CD4-positive, alpha-beta T cell treated with Interleukin-4 for 4 hours (primary cell): ENCODE measurements at regions not wholly inside any gene's neighbourhood (a gene's known extent, or its start where the extent isn't known, plus 50 kb on each side); places are given as distances from the start of the nearest gene placed in this dataset.
"Not testable (repeated sequence)": the region's sequence is repeated elsewhere in the genome, so short reads cannot be mapped to it uniquely, and the experiment has no call there.

Experiments
- DNase-seq: peaks from one replicate; pipeline ENCODE4 v3.0.0-alpha.2; 2020

DNA sequence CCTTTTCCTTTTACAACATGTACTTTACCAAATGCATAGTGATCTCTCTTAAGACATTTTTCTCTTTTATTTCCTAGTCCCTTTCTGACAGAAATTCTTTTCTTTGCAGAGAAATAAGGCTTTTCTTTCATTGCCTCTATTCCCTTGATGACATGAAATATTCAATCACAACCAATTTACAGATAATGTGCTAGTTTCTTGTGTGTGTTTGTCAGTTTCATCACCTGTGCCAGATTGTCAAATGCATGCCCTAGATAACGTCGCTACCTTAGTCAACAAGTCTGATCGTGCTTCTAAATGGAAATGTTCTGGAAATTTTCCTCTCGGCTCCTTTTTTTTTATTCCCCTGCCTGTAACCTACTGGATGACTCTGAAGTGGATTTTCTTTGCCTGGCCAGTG, 478.1 kb downstream of the KLF5 start:
- DNase-seq = no peak

DNA sequence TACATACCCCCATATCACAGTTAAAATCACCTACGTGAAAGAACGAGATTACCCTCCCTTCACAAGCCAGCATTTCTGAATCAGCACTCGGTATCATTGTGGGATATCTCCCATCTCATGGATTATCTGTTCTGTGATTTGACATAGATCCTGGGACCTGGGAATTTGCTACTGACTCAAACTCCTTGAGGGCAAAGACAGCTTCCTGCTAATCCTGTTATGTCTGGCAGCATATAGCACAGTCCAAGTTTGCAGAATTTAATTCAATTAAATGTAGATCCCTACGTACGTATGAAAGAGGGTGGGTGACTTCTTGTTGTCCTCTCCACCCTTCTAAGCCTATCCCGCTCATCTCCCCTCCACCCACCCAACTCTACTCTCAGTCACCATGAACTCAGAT, 476.5 kb downstream of the KLF5 start:
- no peak for DNase-seq

DNA sequence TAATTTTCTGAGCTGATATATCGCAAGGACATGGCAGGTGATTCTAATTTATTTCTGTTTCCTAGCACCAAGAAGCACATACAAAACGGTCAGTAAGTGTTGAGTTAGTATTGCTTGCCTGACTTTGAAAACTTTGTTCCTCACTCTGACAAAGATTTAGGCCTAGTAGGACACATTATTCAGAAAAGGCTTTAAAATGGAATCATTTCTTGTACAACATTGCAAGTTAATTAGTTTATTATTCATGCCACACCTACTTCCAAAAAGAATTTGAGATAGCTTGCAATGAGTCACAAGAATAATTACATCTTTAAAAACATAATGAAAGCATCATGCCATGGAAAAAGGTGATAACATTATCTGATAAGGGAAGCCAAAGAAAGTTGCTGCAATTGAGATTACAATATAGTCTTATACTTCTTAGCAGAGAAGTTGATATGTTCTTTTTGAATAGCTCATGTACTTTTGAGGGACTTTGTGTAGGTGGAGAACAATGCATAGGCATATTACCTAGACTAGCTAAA, 474.2 kb downstream of the KLF5 start:
- no peak for DNase-seq

DNA sequence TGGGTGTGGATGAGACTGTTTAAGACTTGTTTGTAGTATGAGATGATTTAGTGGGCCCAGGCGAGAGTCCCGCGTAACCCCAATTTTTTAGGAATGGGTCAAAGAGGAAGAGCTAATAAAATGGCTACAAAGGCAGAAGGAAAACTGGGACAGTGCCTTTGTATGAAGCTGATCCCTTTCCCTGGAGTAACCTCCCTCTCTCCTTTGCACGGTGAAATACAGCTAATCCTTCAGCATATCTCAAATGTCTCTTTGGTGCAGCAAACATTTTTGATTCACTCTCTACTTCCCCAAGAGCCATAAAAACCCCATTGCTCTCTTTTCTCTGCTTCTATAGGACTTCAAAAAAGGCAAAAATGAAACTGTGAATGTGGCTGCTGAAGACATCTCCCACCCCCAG, 473.8 kb downstream of the KLF5 start:
- DNase-seq = no peak

DNA sequence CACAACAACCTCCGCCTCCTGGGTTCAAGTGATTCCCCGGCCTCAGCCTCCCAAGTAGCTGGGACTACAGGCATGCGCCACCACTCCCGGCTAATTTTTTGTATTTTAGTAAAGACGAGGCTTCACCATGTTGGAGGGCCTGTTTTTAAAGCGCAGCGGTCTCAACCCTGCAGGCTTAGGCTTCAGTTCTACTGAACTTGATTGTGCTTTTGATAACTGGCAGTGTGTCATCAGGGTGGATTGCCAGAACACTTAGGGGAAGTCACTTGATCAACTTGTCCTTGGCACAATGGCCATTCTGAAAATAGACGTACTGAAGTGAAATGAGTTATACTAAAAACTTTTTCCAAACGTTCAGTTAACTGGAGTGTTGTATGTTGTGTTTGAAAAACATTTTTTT, 472.2 kb downstream of the KLF5 start:
- no peak for DNase-seq

DNA sequence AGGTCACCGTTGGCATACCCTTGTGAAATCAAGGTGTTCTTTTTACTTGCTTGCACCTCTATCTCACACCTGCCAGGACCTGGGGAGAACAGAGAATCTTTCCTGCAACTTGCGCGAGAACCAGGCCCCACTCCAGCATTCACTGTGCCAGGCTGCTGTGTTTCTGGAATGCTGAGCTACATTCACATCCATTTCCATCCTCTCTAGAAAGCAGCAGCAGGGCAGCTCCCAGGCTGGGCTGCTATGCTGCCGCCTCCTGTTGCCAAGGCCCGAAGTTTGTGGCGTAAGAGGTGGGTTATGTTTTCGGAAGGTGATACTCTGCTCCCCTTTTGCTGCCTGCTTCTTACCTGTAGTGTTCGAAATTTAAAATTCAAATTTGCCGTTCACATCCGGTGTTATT, 464.1 kb downstream of the KLF5 start:
- DNase-seq = no peak

- no peak for DNase-seq
Observed at GRCh38 chr13:73521985-73522524, 463.2 kb downstream of the KLF5 start.

DNA sequence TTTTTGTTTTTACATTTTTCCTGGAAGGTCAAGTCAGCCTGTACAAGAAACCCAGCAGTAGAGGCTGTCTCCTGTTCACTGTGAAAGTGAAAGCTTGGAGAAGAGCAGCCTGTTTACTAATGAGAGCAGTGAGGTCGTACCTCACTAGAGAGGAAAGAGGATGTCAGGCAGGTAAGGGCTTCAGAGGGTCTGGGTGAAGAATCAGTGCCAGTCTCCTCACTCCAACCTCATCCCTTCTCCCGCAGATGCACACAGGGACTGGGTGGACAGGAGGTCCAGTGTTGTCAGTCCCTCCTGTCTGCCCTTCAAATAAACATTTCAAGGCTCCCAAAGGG, 462.5 kb downstream of the KLF5 start:
- DNase-seq = peak; percentile 23

DNA sequence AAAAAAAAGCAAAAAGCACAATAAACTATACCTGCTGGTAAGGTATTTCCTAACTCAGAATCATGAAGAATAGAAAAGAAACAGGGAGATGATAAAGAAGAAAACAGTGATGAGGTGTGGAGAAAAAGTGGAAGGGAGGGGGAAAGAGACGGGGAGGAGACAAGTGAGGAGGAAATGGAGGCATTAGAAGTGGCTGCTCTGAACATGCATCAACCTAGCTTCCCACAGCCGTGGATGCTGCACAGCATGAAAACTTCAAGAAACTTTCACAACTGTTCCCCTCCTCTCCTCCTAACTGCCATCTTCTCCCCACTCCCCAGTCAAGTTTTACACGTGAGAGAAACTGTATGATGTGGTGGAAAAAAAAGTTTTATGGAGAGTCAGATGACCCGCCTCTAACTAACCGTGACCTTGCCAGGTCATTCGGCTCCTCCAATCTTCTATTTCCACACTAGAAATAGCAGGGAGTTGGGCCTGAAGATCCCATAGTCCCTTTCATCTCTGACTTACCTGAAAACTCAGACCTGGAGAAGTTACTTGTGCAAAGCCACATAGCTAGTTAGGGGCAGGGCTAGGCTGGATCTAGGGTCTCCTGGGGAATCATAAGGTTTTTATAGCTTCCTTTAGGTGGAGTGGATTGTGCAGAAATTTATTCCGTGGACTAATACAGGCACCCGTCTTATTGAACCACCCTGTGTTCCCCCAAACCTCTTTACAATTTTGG, 461.9 kb downstream of the KLF5 start:
- DNase-seq = no peak

DNA sequence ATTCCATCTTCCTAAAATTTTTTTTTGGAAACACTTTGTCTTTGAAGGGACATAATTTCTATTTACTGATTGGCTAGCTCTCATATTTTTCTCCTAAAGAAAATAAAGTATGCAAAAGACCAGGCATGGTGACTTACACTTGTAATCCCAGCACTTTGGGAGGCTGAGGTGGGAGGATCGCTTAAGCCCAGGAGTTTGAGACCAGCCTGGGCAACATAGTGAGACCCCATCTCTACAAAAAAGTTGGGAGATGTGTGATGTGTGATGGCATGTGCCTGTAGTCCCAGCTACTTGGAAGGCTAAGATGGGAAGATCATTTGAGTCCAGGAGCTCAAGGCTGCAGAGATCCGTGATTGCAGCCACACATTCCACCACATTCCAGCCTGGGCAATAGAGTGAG, 461.3 kb downstream of the KLF5 start:
- DNase-seq = not testable (repeated sequence)

DNA sequence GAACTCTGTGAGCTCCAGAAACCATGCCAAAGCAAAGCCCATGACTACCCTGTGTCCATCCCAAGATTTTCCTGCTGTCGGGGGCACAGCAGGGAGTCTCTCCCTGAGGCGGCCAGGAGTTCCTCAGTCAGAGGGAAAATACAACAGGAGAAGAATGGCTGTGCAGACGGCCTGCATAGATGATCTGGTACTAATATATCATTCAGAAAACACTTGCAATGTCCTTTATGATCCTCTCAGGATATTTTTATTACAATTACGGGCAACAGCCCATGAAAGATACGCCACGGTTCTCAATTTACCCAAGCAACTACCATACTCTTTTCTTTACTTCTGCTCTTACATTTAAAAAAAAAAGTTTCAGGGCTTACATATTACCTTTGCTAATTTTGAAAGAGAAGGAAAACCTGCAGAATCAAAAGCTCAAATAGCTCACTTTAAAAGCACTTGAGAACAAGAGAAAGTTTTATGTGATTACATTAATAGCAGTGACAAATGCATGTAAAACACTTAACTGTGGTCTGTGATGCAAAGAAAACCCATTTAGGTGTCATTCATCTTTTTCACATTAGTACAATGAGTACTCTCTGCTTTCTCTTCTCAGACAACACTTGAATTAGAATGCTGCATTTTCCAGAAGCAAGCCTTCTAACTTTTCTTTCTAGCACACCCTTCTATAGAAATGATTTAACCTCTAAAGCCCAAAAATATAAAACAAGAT, 460.8 kb downstream of the KLF5 start:
- DNase-seq = no peak

- no peak for DNase-seq
Observed at GRCh38 chr13:73517766-73518165, 459.0 kb downstream of the KLF5 start.

DNA sequence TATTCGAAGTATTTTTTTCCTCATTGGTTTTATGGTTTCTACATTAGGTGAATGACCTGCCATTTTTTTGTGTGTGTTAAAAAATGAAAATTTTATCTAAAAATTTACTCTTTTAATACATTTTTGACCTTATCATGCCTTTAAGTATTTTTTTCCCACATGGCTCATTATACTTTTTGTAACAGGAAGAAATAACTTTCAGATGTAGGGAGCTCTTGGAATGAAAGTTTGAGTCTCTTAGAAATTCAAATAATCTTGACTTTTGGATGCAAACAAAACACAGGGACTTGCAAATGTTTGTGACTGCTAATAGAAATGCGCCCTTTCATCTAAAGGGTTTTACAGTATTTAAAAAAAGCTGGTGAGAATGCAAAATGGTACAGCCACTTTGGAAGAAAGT, 457.9 kb downstream of the KLF5 start:
- DNase-seq = no peak

DNA sequence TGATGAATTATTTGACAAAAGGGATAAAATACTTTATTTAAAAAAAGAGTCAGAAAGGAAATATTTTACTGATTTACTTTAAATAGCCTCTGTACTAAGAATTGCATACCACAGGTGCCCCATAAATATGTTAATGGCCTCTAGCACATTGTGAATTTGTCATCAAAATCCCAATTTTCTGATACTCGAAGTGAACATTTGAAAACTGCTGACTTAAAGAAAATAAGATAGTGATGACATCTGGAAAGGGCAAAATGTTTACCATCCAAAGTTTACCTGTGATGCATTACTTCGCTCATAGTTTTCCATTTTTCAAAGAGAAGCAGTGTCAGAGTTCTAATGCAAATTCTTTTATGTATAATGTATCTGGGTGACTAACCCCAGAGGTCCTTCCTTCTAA, 455.4 kb downstream of the KLF5 start:
- no peak for DNase-seq

DNA sequence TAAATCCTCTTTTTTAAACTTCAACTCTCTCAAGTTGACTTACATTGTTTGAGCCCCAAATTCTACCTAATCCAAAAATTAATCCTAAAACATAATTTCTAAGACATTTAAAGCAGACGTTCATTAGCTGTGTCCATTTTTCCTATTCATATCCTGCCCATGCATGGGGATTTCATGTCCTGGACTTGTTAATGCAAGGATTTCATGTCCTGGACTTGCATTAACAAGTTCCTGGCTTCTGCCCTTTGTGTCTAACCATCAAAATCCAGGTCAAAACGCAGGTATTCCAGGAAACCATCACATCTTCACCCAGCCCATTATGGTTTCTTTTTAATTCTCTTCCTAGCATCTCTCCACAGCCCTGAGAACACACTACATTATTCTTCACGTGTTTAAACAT, 454.9 kb downstream of the KLF5 start:
- DNase-seq = no peak

DNA sequence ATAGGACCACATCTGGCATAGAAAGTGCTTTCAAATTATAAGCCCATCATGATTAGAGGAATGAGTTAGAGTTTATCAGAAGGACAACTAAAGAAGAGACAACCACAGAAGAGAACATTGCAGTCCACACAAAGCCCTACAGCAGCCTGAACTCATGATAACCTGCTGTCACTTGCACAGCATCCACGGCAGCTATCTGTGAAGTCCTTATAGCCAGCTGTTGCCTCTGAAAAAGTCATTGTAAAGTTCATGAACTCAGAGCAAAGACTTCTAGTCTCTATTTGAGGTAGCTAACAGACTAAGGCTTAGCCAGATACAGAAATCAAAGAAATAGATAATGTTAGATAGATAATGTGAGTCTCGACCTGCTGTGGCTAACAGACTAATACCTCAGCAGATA, 450.0 kb downstream of the KLF5 start:
- no peak for DNase-seq

- DNase-seq = no peak
Observed at GRCh38 chr13:73505376-73505890, 446.6 kb downstream of the KLF5 start.

DNA sequence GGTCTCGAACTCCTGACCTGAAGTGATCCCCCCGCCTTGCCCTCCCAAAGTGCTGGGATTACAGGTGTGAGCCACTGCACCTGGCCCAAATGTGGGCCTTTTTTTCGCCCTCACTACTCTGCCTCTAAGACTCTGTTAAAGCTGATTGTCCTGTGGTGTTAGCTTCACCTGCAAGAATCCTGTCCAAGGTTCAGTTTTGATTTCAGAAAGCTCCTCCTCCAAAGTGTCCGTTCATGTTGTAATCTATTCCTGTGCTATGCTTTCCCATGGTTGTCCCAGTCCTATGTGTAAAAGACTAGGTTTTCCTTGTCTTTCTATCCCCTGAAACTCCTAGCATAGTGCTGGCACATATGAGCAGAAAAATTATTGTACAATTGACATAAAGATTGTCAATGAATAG, 440.9 kb downstream of the KLF5 start:
- DNase-seq = no peak

GRCh38 chr13:73497430-73497829, 438.6 kb downstream of the KLF5 start:
- DNase-seq = no peak

GRCh38 chr13:73496711-73497110, 437.9 kb downstream of the KLF5 start:
- DNase-seq = no peak

- DNase-seq = no peak
Observed at GRCh38 chr13:73492811-73493210, 434.0 kb downstream of the KLF5 start.

DNA sequence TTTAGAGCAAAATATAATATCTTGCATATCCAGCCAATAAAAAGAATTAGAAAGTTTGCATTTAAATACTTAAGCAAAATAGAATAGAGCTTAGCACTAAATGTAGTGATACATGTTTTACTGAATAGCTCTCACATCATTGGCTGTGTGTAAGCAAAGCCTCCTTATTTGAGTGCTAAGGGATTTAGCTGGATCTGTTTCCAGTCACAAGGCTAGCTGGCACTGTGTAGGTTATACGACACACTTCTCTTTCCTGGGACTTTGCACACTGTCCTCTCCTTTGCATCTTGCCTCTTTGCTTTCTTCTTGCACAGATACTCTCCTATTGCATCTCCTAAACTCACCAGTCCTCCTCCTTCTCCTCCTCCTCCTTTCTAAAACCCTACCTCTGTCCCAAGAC, 423.8 kb downstream of the KLF5 start:
- DNase-seq = no peak

- no peak for DNase-seq
Observed at GRCh38 chr13:73481886-73482445, 423.2 kb downstream of the KLF5 start.
